GM12864 (cell line): ENCODE measurements at regions not wholly inside any gene's neighbourhood (a gene's known extent, or its start where the extent isn't known, plus 50 kb on each side); places are given as distances from the start of the nearest gene placed in this dataset.

Experiments used
- DNase-seq: peaks from one replicate; pipeline ENCODE4 v3.0.0-alpha.2; 2011; ENCODE audit warnings: low read depth
- H3K4me3 ChIP-seq: 2 replicates; pipeline ENCODE4 v1.5.1; 2011; ENCODE audit warnings: mild to moderate bottlenecking, low read depth, low read length, control low read depth
- TF ChIP-seq, protein P1 (sequence below): IDR thresholded peaks from 2 replicates; pipeline ENCODE4 v1.5.1; 2011; ENCODE audit warnings: low read depth, mild to moderate bottlenecking, moderate library complexity, low read length, control low read depth, inconsistent platforms; ENCODE audit errors: missing control alignments

DNA sequence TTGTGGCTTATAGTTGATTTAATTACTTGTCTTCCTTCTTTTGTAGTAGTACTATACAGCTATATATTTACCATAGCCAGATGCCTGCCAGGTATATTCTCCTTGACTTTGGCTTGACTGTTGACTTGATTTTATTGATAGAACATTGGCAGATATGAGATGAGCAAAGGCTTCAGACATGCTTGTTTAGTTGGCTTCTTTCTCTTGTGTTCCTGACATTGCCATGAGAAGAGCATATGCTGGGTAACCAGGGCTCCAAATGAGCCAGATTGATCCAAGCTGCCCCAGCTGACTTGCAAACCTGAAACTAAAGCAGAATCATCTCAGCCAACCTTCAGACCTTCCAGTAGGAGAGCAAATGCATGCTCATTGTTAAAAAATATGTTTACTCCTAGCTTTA, 508.1 kb upstream of the BTBD3 start:
- H3K4me3 ChIP-seq = no peak overlapping the region
- TF ChIP-seq, protein P1, sequence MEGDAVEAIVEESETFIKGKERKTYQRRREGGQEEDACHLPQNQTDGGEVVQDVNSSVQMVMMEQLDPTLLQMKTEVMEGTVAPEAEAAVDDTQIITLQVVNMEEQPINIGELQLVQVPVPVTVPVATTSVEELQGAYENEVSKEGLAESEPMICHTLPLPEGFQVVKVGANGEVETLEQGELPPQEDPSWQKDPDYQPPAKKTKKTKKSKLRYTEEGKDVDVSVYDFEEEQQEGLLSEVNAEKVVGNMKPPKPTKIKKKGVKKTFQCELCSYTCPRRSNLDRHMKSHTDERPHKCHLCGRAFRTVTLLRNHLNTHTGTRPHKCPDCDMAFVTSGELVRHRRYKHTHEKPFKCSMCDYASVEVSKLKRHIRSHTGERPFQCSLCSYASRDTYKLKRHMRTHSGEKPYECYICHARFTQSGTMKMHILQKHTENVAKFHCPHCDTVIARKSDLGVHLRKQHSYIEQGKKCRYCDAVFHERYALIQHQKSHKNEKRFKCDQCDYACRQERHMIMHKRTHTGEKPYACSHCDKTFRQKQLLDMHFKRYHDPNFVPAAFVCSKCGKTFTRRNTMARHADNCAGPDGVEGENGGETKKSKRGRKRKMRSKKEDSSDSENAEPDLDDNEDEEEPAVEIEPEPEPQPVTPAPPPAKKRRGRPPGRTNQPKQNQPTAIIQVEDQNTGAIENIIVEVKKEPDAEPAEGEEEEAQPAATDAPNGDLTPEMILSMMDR = no peak
- DNase-seq = no peak

DNA sequence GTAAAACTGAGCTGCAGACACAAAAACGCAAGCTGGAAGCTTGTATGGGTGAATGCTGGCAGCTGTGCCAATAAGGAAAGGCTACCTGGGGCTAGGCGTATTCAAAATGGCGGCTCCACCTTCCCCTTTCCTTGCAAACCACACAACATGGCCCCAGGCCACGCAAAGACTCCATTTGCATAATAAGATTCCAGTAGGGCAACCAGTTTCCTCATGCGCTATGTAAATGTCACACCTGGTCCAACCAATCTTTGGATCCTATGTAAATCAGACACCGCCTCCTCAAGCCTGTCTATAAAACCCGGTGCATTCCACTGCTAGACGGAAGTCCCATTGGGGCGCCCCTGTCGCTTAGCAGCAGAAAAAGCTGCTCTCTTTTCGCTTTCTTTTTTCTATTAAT, 505.9 kb upstream of the BTBD3 start:
- TF ChIP-seq, protein P1 = no peak
- DNase-seq = no peak
- H3K4me3 ChIP-seq = no peak overlapping the region

DNA sequence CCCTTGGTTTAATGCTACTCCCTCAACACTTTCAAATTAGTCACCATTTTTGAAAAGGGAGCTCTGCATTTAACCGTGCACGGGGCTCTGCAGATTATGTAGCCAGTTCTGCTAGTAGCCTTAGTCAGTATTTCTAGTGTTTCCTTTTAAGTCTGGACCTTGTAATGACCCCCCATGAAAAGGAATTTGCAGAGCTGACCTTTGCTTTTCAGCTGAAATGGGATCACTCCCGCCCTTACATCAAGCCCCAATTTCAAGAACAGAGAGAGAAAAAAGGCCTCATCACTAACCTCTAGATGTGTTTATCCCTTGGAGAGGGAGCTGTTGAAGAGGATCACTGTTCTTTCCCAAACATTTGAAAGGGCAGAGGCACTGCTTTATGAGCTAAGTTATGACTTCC, 490.7 kb upstream of the BTBD3 start:
- H3K4me3 ChIP-seq = no peak overlapping the region
- TF ChIP-seq, protein P1 = no peak
- no peak for DNase-seq

DNA sequence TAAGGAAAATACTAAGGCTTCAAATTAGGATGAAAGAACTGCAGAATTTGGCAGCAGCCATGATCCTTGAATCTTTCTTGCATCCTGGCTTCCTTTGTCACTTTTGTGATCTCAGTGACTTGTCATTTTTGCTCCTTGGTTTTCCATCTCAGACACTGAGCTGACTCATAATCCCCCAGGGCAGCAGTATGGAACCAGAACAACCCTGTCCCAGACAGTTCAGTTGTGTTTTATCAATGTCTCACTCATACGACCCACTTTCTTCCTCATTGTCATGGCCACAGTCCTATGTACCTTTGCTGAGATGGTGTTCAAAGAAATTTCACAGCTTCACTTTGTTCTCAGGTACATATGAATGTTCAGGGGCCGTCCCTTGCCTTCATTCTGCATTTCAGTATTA, 488.5 kb upstream of the BTBD3 start:
- TF ChIP-seq, protein P1 = no peak
- no peak overlapping the region for H3K4me3 ChIP-seq
- DNase-seq = no peak

DNA sequence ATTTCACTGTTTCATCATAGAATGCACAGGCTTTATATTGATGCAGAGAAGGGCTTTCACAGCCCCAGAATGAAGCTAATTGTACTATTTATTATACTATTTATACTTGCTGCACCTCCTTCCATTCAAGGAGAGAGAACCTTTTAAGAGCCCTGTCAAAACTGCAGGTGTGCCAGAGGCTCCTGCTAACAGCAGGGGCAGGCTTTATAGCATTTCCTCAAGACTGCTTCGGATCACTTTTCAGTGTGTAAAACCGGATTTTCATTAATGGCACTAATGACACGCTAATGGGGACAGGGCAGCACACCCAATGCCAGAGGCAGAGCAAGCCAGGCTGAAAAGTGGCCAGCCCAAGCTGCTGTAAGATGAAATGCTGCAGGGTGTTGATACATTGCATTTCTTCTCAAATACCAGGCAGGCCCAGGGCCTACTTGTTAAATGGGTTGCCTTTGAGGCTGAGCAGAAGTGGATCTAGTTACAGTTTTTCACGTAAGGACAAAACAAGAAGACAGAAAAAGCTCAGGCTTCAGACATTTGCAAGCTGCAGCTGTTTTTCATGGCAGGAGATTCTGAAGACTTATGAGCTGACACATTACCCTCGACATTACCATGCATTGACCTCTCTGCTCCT, 487.7 kb upstream of the BTBD3 start:
- TF ChIP-seq, protein P1 = no peak
- no peak overlapping the region for H3K4me3 ChIP-seq
- no peak for DNase-seq

DNA sequence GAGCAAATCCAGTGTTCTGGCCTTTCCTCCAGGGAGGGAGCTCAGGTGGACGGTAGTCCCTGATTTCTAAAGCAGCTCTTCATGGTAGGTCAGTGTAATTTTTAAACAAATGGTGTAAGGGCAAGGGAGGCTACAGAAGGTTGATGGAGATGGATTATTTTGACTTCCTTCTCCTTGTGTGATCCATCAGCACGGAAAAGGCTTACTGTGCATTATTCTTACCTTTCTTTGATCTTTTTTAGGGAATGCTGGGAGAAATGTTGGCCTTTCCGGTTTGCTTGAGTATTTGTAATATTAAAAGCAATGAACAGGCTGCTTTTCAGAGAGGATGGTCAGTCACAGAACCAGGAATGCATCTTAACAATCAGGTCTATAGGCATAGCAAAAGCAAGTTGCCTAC, 487.0 kb upstream of the BTBD3 start:
- H3K4me3 ChIP-seq = no peak overlapping the region
- DNase-seq = no peak
- TF ChIP-seq, protein P1 = no peak

DNA sequence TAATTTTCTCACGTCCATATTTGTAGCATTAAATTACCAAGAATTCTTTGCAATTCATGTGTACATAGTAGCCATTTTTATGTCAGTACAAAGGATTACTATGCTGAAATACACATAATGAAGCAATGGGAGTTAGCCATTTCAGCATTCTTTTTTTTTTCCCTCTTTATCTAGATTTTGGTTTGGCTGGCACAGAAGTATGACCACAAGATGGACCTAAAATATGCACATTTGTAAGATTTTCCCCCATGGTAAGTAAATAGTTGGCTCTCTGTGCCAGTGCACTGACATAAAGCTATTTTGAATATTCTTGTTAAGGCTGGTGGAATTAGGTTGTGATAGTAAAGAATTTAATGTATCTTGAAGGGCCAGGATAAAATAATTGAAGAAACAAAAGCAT, 486.1 kb upstream of the BTBD3 start:
- DNase-seq = no peak
- H3K4me3 ChIP-seq = no peak overlapping the region
- TF ChIP-seq, protein P1 = no peak
